ENCODE measurements at regions not wholly inside any gene's neighbourhood (a gene's known extent, or its start where the extent isn't known, plus 50 kb on each side); places are given as distances from the start of the nearest gene placed in this dataset.

- H3K27ac ChIP-seq: no peak overlapping the region
- H3K4me3 ChIP-seq: no peak overlapping the region
- TF ChIP-seq CTCF (IDR thresholded peaks at IDR 0.05) (no peak), POLR2A (IDR thresholded peaks at IDR 0.05) (no peak), EP300 (IDR thresholded peaks at IDR 0.05) (no peak), POLR2AphosphoS5 (IDR thresholded peaks at IDR 0.05) (no peak)
- no peaks in the 10 kb centered on the region for H3K4me1 ChIP-seq
- H3K9me3 ChIP-seq: no peaks in the 10 kb centered on the region
- DNase-seq: no peak
- 82 to 92% methylated on average over 1 of the region's 1 CpG for WGBS, 2 donors
- no peaks in the 10 kb centered on the region for H3K27me3 ChIP-seq
- H3K36me3 ChIP-seq: no peaks in the 10 kb centered on the region
- intact Hi-C loops (cut with DNase I): no loop called here
These were observed 663.6 kb upstream of the NRXN1 start for GRCh38 chr2:51695531-51695930.

GRCh38 chr2:51693640-51694039 is 661.7 kb upstream of the NRXN1 start:
- intact Hi-C loops (cut with DNase I): no loop called here
- Histone ChIP-seq H3K4me3 (no peak overlapping the region), H3K27ac (no peak overlapping the region), H3K27me3 (no peaks in the 10 kb centered on the region), H3K9me3 (no peaks in the 10 kb centered on the region), H3K36me3 (no peaks in the 10 kb centered on the region), H3K4me1 (no peaks in the 10 kb centered on the region)
- DNase-seq: no peak
- TF ChIP-seq POLR2A (IDR thresholded peaks at IDR 0.05) (no peak), POLR2AphosphoS5 (IDR thresholded peaks at IDR 0.05) (no peak), EP300 (IDR thresholded peaks at IDR 0.05) (no peak)
- WGBS, 2 donors: 92 to 94% methylated on average over 1 of the region's 1 CpG

GRCh38 chr2:51681854-51682253 is 649.9 kb upstream of the NRXN1 start:
- no peak for DNase-seq
- Histone ChIP-seq H3K4me1 (no peaks in the 10 kb centered on the region), H3K27me3 (no peaks in the 10 kb centered on the region), H3K4me3 (no peak overlapping the region), H3K27ac (no peak overlapping the region), H3K36me3 (no peaks in the 10 kb centered on the region), H3K9me3 (no peaks in the 10 kb centered on the region)
- 89 to 90% methylated on average over 2 of the region's 2 CpGs for WGBS, 2 donors
- intact Hi-C loops (cut with DNase I): no loop called here
- TF ChIP-seq EP300 (IDR thresholded peaks at IDR 0.05): no peak
- TF ChIP-seq CTCF (IDR thresholded peaks at IDR 0.05): no peak
- TF ChIP-seq POLR2A (IDR thresholded peaks at IDR 0.05): no peak
- no peak for TF ChIP-seq POLR2AphosphoS5 (IDR thresholded peaks at IDR 0.05)

DNA sequence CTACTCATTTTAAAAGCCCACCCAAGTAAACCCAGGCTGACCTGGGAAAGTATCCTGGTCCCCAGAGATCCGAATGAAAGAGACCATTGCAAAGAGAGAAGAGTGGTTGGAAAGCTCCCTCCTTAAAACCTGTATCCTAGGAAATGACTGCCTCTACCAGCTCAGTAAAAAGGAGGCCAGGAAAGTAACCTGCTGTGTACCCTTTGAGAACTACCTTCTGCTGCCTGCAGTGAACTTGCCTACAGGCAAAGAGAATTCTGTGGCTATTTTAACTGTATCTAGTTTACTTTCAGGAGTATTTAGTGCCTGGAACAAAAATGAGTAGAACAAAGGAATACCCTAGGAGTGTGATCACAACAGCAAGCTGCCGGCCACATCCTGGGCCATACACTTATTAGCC is 641.7 kb upstream of the NRXN1 start:
- H3K27me3 ChIP-seq: no peaks in the 10 kb centered on the region
- no peak overlapping the region for H3K27ac ChIP-seq
- no peak overlapping the region for H3K4me3 ChIP-seq
- intact Hi-C loops (cut with DNase I): no loop called here
- WGBS, 2 donors: 45 to 47% methylated on average over 2 of the region's 2 CpGs
- no peak for DNase-seq
- no peak for TF ChIP-seq POLR2AphosphoS5 (IDR thresholded peaks at IDR 0.05)
- no peak for TF ChIP-seq EP300 (IDR thresholded peaks at IDR 0.05)
- no peak for TF ChIP-seq CTCF (IDR thresholded peaks at IDR 0.05)
- TF ChIP-seq POLR2A (IDR thresholded peaks at IDR 0.05): no peak
- no peaks in the 10 kb centered on the region for H3K9me3 ChIP-seq
- no peaks in the 10 kb centered on the region for H3K4me1 ChIP-seq
- no peaks in the 10 kb centered on the region for H3K36me3 ChIP-seq

- intact Hi-C loops (cut with DNase I): no loop called here
- Histone ChIP-seq H3K4me1 (no peaks in the 10 kb centered on the region), H3K36me3 (no peaks in the 10 kb centered on the region), H3K9me3 (no peaks in the 10 kb centered on the region), H3K4me3 (no peak overlapping the region), H3K27me3 (no peaks in the 10 kb centered on the region), H3K27ac (no peak overlapping the region)
- TF ChIP-seq POLR2AphosphoS5 (IDR thresholded peaks at IDR 0.05) (no peak), POLR2A (IDR thresholded peaks at IDR 0.05) (no peak), EP300 (IDR thresholded peaks at IDR 0.05) (no peak), CTCF (IDR thresholded peaks at IDR 0.05) (no peak)
- 58 to 73% methylated on average over 1 of the region's 1 CpG for WGBS, 2 donors
- DNase-seq: no peak
These were observed 635.7 kb upstream of the NRXN1 start for GRCh38 chr2:51667679-51668078.

Measured in sigmoid colon (tissue), 6 donors.